ENCODE measurements at regions not wholly inside any gene's neighbourhood (a gene's known extent, or its start where the extent isn't known, plus 50 kb on each side); places are given as distances from the start of the nearest gene placed in this dataset.
"Not testable (repeated sequence)": the region's sequence is repeated elsewhere in the genome, so short reads cannot be mapped to it uniquely, and the experiment has no call there.

DNA sequence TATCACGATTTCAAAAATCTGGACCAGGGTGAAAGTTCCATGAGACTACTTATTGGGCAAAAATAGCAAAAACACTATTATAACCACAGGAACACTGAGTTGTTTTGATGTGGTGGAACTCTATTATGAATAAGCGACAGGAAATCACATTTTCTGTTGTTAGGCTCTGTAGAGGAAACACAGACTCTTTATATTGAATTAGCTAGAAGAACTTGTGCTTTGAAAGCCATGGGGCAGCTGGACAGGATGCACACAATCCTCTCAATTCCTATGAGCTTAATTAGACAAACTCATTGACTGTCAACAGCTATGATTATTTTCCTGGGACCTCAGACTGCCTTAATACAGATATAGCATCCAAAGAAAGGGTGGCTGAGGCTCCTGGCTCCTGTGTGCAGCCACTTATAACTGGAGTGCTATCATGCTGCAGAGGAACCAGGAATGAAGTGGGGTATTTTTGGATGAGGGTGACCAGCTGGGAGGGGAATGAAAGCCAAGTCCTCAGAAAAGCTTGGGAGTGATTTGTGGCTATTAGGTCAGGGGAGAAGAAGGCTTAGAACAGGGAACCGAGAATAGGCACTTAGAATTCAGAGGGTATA lies 657.3 kb downstream of the TYW1 start:
- H3K4me3 ChIP-seq (replicated peaks; ENCODE audit: low read depth, low read length) = no peak overlapping the region
- DNase-seq (ENCODE audit: low read depth) = no peak
- TF ChIP-seq, protein P1, sequence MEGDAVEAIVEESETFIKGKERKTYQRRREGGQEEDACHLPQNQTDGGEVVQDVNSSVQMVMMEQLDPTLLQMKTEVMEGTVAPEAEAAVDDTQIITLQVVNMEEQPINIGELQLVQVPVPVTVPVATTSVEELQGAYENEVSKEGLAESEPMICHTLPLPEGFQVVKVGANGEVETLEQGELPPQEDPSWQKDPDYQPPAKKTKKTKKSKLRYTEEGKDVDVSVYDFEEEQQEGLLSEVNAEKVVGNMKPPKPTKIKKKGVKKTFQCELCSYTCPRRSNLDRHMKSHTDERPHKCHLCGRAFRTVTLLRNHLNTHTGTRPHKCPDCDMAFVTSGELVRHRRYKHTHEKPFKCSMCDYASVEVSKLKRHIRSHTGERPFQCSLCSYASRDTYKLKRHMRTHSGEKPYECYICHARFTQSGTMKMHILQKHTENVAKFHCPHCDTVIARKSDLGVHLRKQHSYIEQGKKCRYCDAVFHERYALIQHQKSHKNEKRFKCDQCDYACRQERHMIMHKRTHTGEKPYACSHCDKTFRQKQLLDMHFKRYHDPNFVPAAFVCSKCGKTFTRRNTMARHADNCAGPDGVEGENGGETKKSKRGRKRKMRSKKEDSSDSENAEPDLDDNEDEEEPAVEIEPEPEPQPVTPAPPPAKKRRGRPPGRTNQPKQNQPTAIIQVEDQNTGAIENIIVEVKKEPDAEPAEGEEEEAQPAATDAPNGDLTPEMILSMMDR (IDR thresholded peaks at IDR 0.05; ENCODE audit: low read length, missing control alignments) = no peak

DNA sequence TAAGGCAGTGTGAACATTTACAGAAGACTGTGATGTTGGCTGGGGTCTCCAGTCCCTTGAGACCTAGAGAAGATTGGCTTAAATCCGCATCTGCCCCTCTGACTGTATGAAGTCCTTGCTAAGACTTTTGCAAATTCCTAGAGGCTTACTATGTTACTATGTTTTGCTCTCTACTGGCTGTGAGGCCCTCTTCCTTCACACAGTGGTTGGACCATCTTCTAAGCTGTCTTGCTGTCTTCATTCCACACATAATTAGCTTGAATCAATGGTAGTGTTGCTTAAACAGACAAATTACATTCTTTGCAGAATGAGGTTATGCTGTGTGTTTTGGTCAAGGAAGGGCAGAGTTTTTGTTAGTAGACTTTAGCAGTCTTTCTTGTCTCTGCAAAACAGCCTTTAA lies 658.0 kb downstream of the TYW1 start:
- TF ChIP-seq, protein P1 (IDR thresholded peaks at IDR 0.05; ENCODE audit: low read length, missing control alignments) = no peak

DNA sequence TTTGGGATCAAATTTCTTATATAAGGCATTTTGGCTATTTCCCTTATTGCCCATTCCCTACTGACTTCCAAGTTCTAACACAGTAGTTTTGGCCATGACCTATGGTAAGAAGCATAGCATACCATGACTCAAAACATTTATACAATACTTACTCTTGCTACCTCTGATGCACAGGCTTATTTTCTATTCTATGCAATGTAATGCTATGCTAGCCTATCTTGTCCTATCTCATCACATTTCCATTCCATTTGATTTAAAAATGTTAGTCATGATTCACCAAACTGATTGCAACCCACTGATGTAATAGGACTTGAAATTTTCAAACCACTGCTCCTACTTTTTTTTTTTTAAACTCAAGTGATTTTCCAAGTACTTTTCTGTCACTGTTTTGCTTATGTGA lies 658.5 kb downstream of the TYW1 start:
- H3K4me3 ChIP-seq (replicated peaks; ENCODE audit: low read depth, low read length) = no peak overlapping the region
- TF ChIP-seq, protein P1 (IDR thresholded peaks at IDR 0.05; ENCODE audit: low read length, missing control alignments) = no peak
- DNase-seq (ENCODE audit: low read depth) = no peak

More for the DNA sequence above, 658.0 kb downstream of the TYW1 start:
- H3K4me3 ChIP-seq (replicated peaks; ENCODE audit: low read depth, low read length) = no peak overlapping the region
- DNase-seq (ENCODE audit: low read depth) = no peak

DNA sequence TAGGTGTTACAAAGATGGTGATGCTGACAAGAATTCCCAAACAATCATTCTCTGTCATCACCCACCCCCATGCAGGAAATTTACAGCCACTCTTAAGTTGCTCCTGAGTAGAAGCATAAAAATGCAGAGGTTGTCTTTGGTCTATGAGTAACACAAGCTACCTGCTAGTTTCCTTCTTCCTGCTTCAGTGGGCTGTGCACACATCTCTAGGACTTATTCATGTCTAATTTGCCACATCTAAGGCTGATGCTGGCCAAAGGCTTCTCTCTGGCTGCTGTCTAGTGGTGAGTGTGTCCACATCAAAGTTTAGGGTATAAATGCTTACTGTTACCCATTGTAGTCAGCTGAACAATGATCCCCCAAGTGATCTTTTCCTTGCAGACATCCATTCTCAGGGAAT lies 662.5 kb downstream of the TYW1 start:
- no peak overlapping the region for H3K4me3 ChIP-seq (replicated peaks; ENCODE audit: low read depth, low read length)
- TF ChIP-seq, protein P1 (IDR thresholded peaks at IDR 0.05; ENCODE audit: low read length, missing control alignments) = no peak
- DNase-seq (ENCODE audit: low read depth) = no peak

DNA sequence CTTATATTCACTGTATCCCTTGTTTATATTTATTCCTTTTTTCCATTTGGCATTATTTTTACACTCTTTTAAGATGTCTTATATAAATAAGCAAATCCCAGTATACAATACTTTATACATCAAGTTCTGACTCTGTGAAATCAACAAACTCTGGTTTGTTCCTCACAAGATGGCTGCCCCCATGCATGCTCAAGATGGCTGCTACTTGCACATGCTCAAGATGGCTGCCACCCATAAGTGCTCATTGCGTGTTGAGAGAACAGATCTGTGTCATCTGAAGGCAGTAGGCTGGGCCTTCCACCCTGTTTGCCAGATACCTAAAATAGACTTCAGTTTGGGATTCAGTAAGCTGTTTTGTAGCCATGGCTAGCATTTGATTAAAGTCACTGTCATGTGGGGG lies 666.2 kb downstream of the TYW1 start:
- TF ChIP-seq, protein P1 (IDR thresholded peaks at IDR 0.05; ENCODE audit: low read length, missing control alignments) = no peak
- H3K4me3 ChIP-seq (replicated peaks; ENCODE audit: low read depth, low read length) = no peak overlapping the region
- no peak for DNase-seq (ENCODE audit: low read depth)

DNA sequence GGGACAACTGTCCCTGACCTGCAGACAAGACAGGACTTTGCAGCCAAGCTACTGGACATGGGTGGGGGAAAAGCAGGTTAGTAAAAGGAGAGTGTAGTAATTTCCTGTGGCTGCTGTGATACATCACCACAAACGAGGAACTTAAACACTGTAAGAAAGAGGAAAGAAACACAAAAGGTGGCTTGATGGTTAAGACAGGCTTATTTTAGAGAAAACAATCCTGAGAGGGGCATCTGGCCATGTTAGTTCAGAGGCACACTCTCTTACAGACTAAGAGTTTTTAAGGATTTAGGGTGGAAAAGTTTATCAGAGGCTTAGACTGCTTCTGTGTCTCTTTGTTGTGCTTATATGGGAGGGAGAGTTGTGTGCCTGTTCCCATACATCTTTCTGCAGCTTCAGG lies 667.0 kb downstream of the TYW1 start:
- DNase-seq (ENCODE audit: low read depth) = no peak
- TF ChIP-seq, protein P1 (IDR thresholded peaks at IDR 0.05; ENCODE audit: low read length, missing control alignments) = no peak

DNA sequence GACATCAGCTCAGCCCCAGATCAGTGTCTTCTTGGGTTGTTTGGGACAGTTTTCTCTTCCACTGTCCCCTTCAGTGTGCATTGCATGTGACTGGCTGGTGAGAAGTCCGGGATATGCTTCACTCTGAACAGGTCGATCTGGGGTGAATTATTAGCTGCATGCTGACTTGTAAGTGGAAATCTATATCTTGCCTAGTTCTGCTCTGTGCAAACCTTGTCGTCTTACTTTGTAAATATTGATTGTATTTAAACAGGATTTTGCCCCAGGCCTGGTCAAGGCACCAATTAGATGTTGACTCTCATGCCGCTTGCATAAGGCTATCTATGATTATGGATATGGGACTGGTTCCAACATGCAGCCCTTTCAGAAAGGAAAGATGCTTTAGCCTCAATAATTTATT lies 669.7 kb downstream of the TYW1 start:
- not testable (repeated sequence) for H3K4me3 ChIP-seq (replicated peaks; ENCODE audit: low read depth, low read length)

More for the DNA sequence above, 667.0 kb downstream of the TYW1 start:
- H3K4me3 ChIP-seq (replicated peaks; ENCODE audit: low read depth, low read length) = no peak overlapping the region

More for the DNA sequence above, 669.7 kb downstream of the TYW1 start:
- not testable (repeated sequence) for DNase-seq (ENCODE audit: low read depth)
